PC-3 (cell line): ENCODE measurements at regions not wholly inside any gene's neighbourhood (a gene's known extent, or its start where the extent isn't known, plus 50 kb on each side); places are given as distances from the start of the nearest gene placed in this dataset.

Source experiments
- ATAC-seq: fragments of 200-7000 bp; cut with Tn5 transposase; 2 replicates; pipeline ENCODE4 v1.9.1; 2020; ENCODE audit warnings: mild to moderate bottlenecking, moderate library complexity
- BruUV-seq: library from RNA; stranded (reverse); fragments of 400-500 nt; replicated peaks from 2 replicates; lab custom pipeline; 2021; lab: Mats Ljungman, UMichigan
- CTCF ChIA-PET: fragments of 300-600 bp; sonication (Branson Sonifier 250); formaldehyde crosslinking; loops from one replicate; lab custom pipeline; 2022; ENCODE audit warnings: antibody characterized with exemption; lab: Charles Lee
- POLR2A ChIA-PET: fragments of 300-600 bp; sonication (Branson Sonifier 250); formaldehyde crosslinking; loops from one replicate; lab custom pipeline; 2022; ENCODE audit warnings: antibody characterized with exemption; ENCODE audit not compliant: unreplicated experiment; lab: Charles Lee
- DNase-seq: peaks from one replicate; pipeline ENCODE4 v3.0.0-alpha.2; 2015
- H2AFZ ChIP-seq: fragments of 300-600 bp; sonication (generic); 2 replicates; pipeline ENCODE4 v1.6.0; 2016; ENCODE audit warnings: antibody characterized with exemption, low read length
- H3F3A ChIP-seq: fragments of 300-600 bp; sonication (generic); one replicate; pipeline ENCODE4 v1.6.0; 2017; ENCODE audit warnings: antibody characterized with exemption, low read length, control low read depth, mild to moderate bottlenecking; ENCODE audit not compliant: unreplicated experiment
- H3K27ac ChIP-seq: fragments of 300-600 bp; sonication (generic); 2 replicates; pipeline ENCODE4 v1.5.1; 2016; ENCODE audit warnings: mild to moderate bottlenecking, low read length
- H3K27me3 ChIP-seq: fragments of 300-600 bp; sonication (generic); 2 replicates; pipeline ENCODE4 v1.6.1; 2016; ENCODE audit warnings: low read length, mixed read lengths
- H3K36me3 ChIP-seq: fragments of 300-600 bp; sonication (generic); 2 replicates; pipeline ENCODE4 v1.6.1; 2016; ENCODE audit warnings: low read depth, mixed run types, low read length, mixed read lengths
- H3K4me1 ChIP-seq: fragments of 300-600 bp; sonication (generic); 2 replicates; pipeline ENCODE4 v1.5.1; 2016; ENCODE audit warnings: low read length; ENCODE audit not compliant: insufficient read depth
- H3K4me2 ChIP-seq: fragments of 300-600 bp; sonication (generic); 2 replicates; pipeline ENCODE4 v1.6.0; 2016; ENCODE audit warnings: low read length
- H3K4me3 ChIP-seq: fragments of 300-600 bp; sonication (generic); 2 replicates; pipeline ENCODE4 v1.5.1; 2016; ENCODE audit warnings: mild to moderate bottlenecking, low read length, mixed read lengths
- H3K79me2 ChIP-seq: fragments of 300-600 bp; sonication (generic); 2 replicates; pipeline ENCODE4 v1.6.1; 2017; ENCODE audit warnings: low read length, mixed read lengths
- H3K9ac ChIP-seq: fragments of 300-600 bp; sonication (generic); 2 replicates; pipeline ENCODE4 v1.6.0; 2016; ENCODE audit warnings: mild to moderate bottlenecking, low read length
- H3K9me2 ChIP-seq: fragments of 300-600 bp; sonication (generic); replicated peaks from 2 replicates; pipeline ENCODE4 v1.6.1; 2016; ENCODE audit warnings: mixed run types, low read length, mixed read lengths
- H3K9me3 ChIP-seq: fragments of 300-600 bp; sonication (generic); 2 replicates; pipeline ENCODE4 v1.6.1; 2016; ENCODE audit warnings: low read length, mixed read lengths
- H4K20me1 ChIP-seq: fragments of 300-600 bp; sonication (generic); 2 replicates; pipeline ENCODE4 v1.6.1; 2016; ENCODE audit warnings: low read length, mixed read lengths
- CTCF ChIP-seq: fragments of 300-600 bp; sonication (generic); conservative IDR thresholded peaks from 2 replicates; pipeline ENCODE4 v1.5.1; 2017; ENCODE audit warnings: antibody characterized with exemption, low read depth, mild to moderate bottlenecking, low read length
- EZH2 ChIP-seq: fragments of 300-600 bp; sonication (generic); IDR thresholded peaks from one replicate; pipeline ENCODE4 v1.6.1; 2017; ENCODE audit warnings: antibody characterized with exemption, mild to moderate bottlenecking, low read length; ENCODE audit not compliant: unreplicated experiment
- EZH2phosphoT487 ChIP-seq: fragments of 300-600 bp; sonication (generic); IDR thresholded peaks from 2 replicates; pipeline ENCODE4 v1.6.1; 2018; ENCODE audit warnings: mild to moderate bottlenecking, antibody characterized with exemption, low read length, borderline replicate concordance
- intact Hi-C: fragments of 100-400 bp; cut with micrococcal nuclease; formaldehyde crosslinking; loops from 2 replicates; pipeline ENCODE4 v1.9.0; 2023

DNA sequence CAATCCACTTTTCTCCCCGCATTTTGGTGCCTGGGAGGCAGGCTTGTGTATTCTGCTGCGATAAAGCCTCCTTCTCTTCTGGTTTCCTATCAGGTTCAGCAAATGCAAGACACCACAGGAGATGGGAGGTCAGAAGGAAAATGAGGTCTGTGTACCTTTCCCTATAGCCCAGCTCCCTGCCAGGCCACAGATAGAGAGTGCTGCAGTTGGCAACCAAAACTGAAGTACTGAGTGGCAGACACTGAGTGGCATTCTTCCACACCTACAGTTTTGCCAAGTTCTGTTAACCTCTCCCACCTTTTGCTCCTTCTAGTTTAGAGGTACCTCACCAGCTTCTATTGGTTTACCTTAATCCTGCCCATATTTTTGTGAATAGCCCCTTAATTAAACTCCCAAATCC lies 948.4 kb downstream of the SORCS1 start:
- Histone ChIP-seq H3F3A (no peaks in the 10 kb centered on the region), H3K36me3 (no peaks in the 10 kb centered on the region), H3K27me3 (no peaks in the 10 kb centered on the region), H3K4me1 (no peaks in the 10 kb centered on the region), H3K9ac (no peak overlapping the region), H3K4me3 (no peak overlapping the region), H3K9me2 (no peaks in the 10 kb centered on the region), H3K79me2 (no peaks in the 10 kb centered on the region), H3K27ac (no peak overlapping the region), H4K20me1 (no peaks in the 10 kb centered on the region), H3K4me2 (no peak overlapping the region), H3K9me3 (no peaks in the 10 kb centered on the region), H2AFZ (no peak overlapping the region)
- intact Hi-C loops, result no loop called here
- ATAC-seq (no peak), DNase-seq (no peak)
- no TSS peak for BruUV-seq
- TF ChIP-seq CTCF, result no peak
- TF ChIP-seq EZH2, result no peak
- TF ChIP-seq EZH2phosphoT487, result no peak
- CTCF ChIA-PET, result no interaction called here
- POLR2A ChIA-PET, result no interaction called here

- H3F3A ChIP-seq, result no peaks in the 10 kb centered on the region
- no peak overlapping the region for H3K4me2 ChIP-seq
Observed at GRCh38 chr10:106214243-106214642, 950.3 kb downstream of the SORCS1 start.

DNA sequence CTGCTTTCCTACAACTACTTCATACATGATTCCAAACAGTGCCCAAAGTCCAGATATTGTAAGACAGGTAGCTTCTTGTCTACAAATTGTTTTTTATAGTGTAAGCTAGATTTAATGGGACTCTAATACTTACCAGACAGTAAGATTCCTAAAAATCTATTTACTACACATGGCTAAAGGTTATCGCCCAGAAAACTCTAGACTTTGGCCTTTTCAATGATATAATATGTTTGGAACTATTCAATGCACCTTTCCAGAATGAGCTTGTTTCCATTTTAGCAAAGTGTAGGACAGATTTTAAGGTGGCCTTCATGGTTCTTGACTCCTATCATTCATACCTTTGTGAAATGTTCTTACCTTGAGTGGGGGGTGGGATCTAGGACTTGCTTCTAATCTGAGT lies 951.0 kb downstream of the SORCS1 start:
- no peaks in the 10 kb centered on the region for H3K79me2 ChIP-seq
- intact Hi-C loops, result no loop called here
- no peak overlapping the region for H2AFZ ChIP-seq
- H3K4me2 ChIP-seq, result no peak overlapping the region
- no peak overlapping the region for H3K27ac ChIP-seq
- no peaks in the 10 kb centered on the region for H3K9me2 ChIP-seq
- ChIA-PET CTCF (no interaction called here), POLR2A (no interaction called here)
- DNase-seq (no peak), ATAC-seq (no peak)
- no TSS peak for BruUV-seq
- H4K20me1 ChIP-seq, result no peaks in the 10 kb centered on the region
- no peak overlapping the region for H3K9ac ChIP-seq
- no peaks in the 10 kb centered on the region for H3K36me3 ChIP-seq
- no peak for TF ChIP-seq EZH2phosphoT487
- TF ChIP-seq EZH2, result no peak
- no peak for TF ChIP-seq CTCF
- H3K27me3 ChIP-seq, result no peaks in the 10 kb centered on the region
- H3K4me3 ChIP-seq, result no peak overlapping the region
- H3K4me1 ChIP-seq, result no peaks in the 10 kb centered on the region
- no peaks in the 10 kb centered on the region for H3K9me3 ChIP-seq
- H3F3A ChIP-seq, result no peaks in the 10 kb centered on the region

More at GRCh38 chr10:106214243-106214642, 950.3 kb downstream of the SORCS1 start:
- CTCF ChIA-PET, result no interaction called here
- POLR2A ChIA-PET, result no interaction called here
- Histone ChIP-seq H3K27ac (no peak overlapping the region), H3K79me2 (no peaks in the 10 kb centered on the region), H4K20me1 (no peaks in the 10 kb centered on the region), H3K27me3 (no peaks in the 10 kb centered on the region), H3K36me3 (no peaks in the 10 kb centered on the region), H3K9me3 (no peaks in the 10 kb centered on the region), H3K9me2 (no peaks in the 10 kb centered on the region), H3K4me1 (no peaks in the 10 kb centered on the region), H3K4me3 (no peak overlapping the region), H2AFZ (no peak overlapping the region), H3K9ac (no peak overlapping the region)
- intact Hi-C loops, result no loop called here
- BruUV-seq, result no TSS peak
- ATAC-seq (no peak), DNase-seq (no peak)
- TF ChIP-seq EZH2phosphoT487 (no peak), CTCF (no peak), EZH2 (no peak)
